Thyroid gland (tissue), 4 donors: ENCODE measurements at regions not wholly inside any gene's neighbourhood (a gene's known extent, or its start where the extent isn't known, plus 50 kb on each side); places are given as distances from the start of the nearest gene placed in this dataset.
A peak's percentile ranks its signal among the peaks of the same experiment; 100 is the strongest.

Source experiments
- DNase-seq, 2 donors: peaks; one replicate each; pipeline ENCODE4 v3.0.0-alpha.2; 2019
- H3K27ac ChIP-seq, 3 donors: fragments of 200-600 bp; sonication (generic); 1 replicate in 2 of 3; 2 replicates in 1 of 3; pipeline ENCODE4 v1.5.1; 2016 to 2019; ENCODE audit warnings: mild to moderate bottlenecking in 1 of 3, moderate library complexity in 1 of 3
- H3K27me3 ChIP-seq: fragments of 200-600 bp; sonication (generic); one replicate; pipeline ENCODE4 v1.5.1; 2019
- H3K36me3 ChIP-seq, 2 donors: fragments of 200-600 bp; sonication (generic); one replicate each; pipeline ENCODE4 v1.5.1; 2016 to 2019
- H3K4me1 ChIP-seq, 2 donors: fragments of 200-600 bp; sonication (generic); one replicate each; pipeline ENCODE4 v1.5.1; 2017 to 2019
- H3K4me3 ChIP-seq, 3 donors: fragments of 200-600 bp; sonication (generic); replicated peaks in 1 of 3; 1 replicate in 2 of 3; 2 replicates in 1 of 3; pipeline ENCODE4 v1.5.1; 2016; ENCODE audit warnings: mild to moderate bottlenecking in 1 of 3
- H3K9me3 ChIP-seq: fragments of 200-600 bp; sonication (generic); one replicate; pipeline ENCODE4 v1.5.1; 2017
- POLR2A ChIP-seq, 2 donors: fragments of 450-650 bp; IDR thresholded peaks; one replicate each; pipeline ENCODE4 v1.6.1; 2017; ENCODE audit warnings: antibody characterized with exemption in 2 of 2, mild to moderate bottlenecking in 2 of 2, moderate library complexity in 1 of 2
- WGBS, 2 donors: methylation state at CpG; one replicate each; pipeline ENCODE4 v1.1.5; 2017; 5-methylcytosine and 5-hydroxymethylcytosine counted together
- intact Hi-C: fragments of 100-400 bp; cut with DNase I; formaldehyde crosslinking; loops from one replicate; pipeline ENCODE4 v1.15.1; 2023
- TF ChIP-seq, protein P1 (sequence below), 6 experiments: fragments of 200-600 bp in 3 of 6; fragments of 450-650 bp in 3 of 6; sonication (generic) in 3 of 6; IDR thresholded peaks; one replicate each; pipeline ENCODE4 v1.5.1; 2016 to 2019; ENCODE audit warnings: antibody characterized with exemption in 6 of 6, mild to moderate bottlenecking in 2 of 6, inconsistent platforms in 1 of 6, moderate library complexity in 1 of 6

DNA sequence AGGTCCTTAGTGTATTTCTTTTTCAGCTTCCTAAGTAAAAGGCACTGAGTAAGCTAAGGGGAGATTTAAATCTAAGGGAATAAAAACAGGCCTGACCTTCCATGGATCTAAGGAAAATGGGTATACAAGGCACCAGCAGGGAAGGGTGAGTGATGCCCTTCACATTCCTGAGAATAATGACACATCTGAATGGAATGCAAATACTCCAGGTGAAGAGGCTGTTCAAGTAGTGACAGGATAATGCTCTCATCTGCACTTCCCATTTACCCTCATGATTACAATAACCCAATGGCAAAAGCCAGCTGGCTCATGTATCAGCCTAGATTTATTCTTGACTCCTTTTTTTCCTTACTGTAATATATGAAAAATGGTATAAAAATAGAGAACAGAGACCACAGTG, 216.2 kb upstream of the ACTBL2 start:
- Histone ChIP-seq H3K27me3 (no peaks in the 10 kb centered on the region), H3K27ac (peak overlapping the region in 2 of 3 donors; percentile 39 to 65), H3K4me1 (peaks cover 3 to 24% of the 10 kb centered on the region in 2 donors), H3K9me3 (no peaks in the 10 kb centered on the region), H3K36me3 (no peaks in the 10 kb centered on the region), H3K4me3 (no peak overlapping the region)
- TF ChIP-seq, protein P1, sequence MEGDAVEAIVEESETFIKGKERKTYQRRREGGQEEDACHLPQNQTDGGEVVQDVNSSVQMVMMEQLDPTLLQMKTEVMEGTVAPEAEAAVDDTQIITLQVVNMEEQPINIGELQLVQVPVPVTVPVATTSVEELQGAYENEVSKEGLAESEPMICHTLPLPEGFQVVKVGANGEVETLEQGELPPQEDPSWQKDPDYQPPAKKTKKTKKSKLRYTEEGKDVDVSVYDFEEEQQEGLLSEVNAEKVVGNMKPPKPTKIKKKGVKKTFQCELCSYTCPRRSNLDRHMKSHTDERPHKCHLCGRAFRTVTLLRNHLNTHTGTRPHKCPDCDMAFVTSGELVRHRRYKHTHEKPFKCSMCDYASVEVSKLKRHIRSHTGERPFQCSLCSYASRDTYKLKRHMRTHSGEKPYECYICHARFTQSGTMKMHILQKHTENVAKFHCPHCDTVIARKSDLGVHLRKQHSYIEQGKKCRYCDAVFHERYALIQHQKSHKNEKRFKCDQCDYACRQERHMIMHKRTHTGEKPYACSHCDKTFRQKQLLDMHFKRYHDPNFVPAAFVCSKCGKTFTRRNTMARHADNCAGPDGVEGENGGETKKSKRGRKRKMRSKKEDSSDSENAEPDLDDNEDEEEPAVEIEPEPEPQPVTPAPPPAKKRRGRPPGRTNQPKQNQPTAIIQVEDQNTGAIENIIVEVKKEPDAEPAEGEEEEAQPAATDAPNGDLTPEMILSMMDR (IDR thresholded peaks at IDR 0.05) = no peak
- TF ChIP-seq POLR2A (IDR thresholded peaks at IDR 0.05) = no peak
- DNase-seq = peak in 1 of 2 donors; percentile 12
- intact Hi-C loops = no loop called here

DNA sequence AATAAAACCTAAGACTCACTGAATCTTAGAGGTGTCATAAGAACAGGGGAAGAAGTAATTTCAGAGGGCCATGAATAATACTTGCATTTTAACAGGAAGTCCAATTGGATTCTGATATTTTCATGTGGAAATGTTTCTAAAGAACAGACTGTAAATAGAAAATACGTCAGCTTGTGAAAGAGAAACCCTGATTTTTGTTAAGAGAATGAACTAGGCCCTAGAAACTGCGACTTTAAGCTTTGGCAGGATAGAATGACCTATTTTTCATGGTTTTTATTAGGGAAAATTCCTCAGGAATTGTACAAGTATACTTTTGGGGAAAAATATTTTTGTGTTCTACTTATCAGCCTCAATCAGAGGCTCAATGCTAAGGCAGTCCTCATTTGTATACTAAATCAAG, 215.5 kb upstream of the ACTBL2 start:
- no peak for DNase-seq
- Histone ChIP-seq H3K4me3 (no peak overlapping the region), H3K4me1 (peaks cover 3 to 24% of the 10 kb centered on the region in 2 donors), H3K27ac (peak overlapping the region in 2 of 3 donors; percentile 39 to 65), H3K36me3 (no peaks in the 10 kb centered on the region), H3K27me3 (no peaks in the 10 kb centered on the region), H3K9me3 (no peaks in the 10 kb centered on the region)
- intact Hi-C loops = no loop called here
- TF ChIP-seq, protein P1 (IDR thresholded peaks at IDR 0.05) = no peak
- no peak for TF ChIP-seq POLR2A (IDR thresholded peaks at IDR 0.05)
- WGBS, 2 donors = 68 to 85% methylated on average over 2 of the region's 2 CpGs

DNA sequence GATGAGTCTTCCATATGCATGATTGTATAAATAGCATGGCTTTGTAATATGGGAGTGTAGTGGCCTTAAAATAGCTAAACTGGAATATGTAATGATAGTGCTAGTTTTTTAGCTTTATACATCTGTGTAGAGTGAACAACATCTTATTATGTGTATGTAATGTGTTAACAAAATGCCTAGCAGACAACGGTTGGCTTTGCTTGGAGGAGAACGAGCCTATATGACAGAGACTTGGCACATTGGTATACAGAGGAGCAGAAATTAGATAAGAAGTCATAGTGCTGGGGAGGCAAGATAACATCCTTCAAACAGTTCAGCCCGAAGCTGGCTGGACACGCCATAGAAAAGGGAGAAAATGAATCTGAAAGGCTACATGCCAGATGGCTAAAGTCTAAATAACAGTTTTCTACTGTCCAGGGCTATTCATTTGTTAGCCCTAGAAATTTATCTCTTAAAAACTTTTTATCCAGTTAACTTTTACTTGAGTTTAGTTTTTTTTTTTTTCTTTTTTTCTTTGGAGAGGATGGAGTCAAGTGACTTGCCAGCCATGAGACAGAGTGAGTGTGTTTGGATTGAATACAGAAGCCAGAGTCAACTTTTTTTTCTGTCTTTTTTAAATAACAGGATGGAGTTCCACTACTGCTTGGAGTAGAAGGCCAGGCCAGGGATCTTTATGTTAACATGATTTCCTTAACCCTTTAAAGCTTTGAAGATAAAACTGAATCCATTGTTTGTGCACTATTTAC, 214.4 kb upstream of the ACTBL2 start:
- peaks cover 3 to 24% of the 10 kb centered on the region in 2 donors for H3K4me1 ChIP-seq
- TF ChIP-seq POLR2A (IDR thresholded peaks at IDR 0.05) = no peak
- TF ChIP-seq, protein P1 (IDR thresholded peaks at IDR 0.05) = no peak

GRCh38 chr5:57696389-57696769, 213.8 kb upstream of the ACTBL2 start:
- intact Hi-C loops = no loop called here
- peak overlapping the region in 1 of 3 donors; percentile 21 for H3K27ac ChIP-seq

More for the DNA sequence above, 214.4 kb upstream of the ACTBL2 start:
- Histone ChIP-seq H3K9me3 (no peaks in the 10 kb centered on the region), H3K36me3 (no peaks in the 10 kb centered on the region), H3K27me3 (no peaks in the 10 kb centered on the region), H3K4me3 (no peak overlapping the region), H3K27ac (peak overlapping the region in 2 of 3 donors; percentile 39 to 65)
- intact Hi-C loops = no loop called here
- DNase-seq = no peak
- 76 to 77% methylated on average over 4 of the region's 4 CpGs for WGBS, 2 donors

More at GRCh38 chr5:57696389-57696769, 213.8 kb upstream of the ACTBL2 start:
- H3K4me3 ChIP-seq = no peak overlapping the region
- TF ChIP-seq, protein P1 (IDR thresholded peaks at IDR 0.05) = no peak
- TF ChIP-seq POLR2A (IDR thresholded peaks at IDR 0.05) = no peak
- 69 to 74% methylated on average over 1 of the region's 1 CpG for WGBS, 2 donors
- H3K27me3 ChIP-seq = no peaks in the 10 kb centered on the region
- peaks cover 3 to 24% of the 10 kb centered on the region in 2 donors for H3K4me1 ChIP-seq
- DNase-seq = no peak
- H3K9me3 ChIP-seq = no peaks in the 10 kb centered on the region
- no peaks in the 10 kb centered on the region for H3K36me3 ChIP-seq
